GM12878 (cell line): ENCODE measurements at regions not wholly inside any gene's neighbourhood (a gene's known extent, or its start where the extent isn't known, plus 50 kb on each side); places are given as distances from the start of the nearest gene placed in this dataset.
"Not testable (repeated sequence)": the region's sequence is repeated elsewhere in the genome, so short reads cannot be mapped to it uniquely, and the experiment has no call there.

Experiments
- ATAC-seq: fragments of 200-7000 bp; cut with Tn5 transposase; 3 replicates; pipeline ENCODE4 v1.9.1; 2020; ENCODE audit warnings: mild to moderate bottlenecking, moderate library complexity
- BruUV-seq: library from RNA; stranded (reverse); fragments of 400-500 nt; replicated peaks from 2 replicates; lab custom pipeline; 2021; lab: Mats Ljungman, UMichigan
- CTCF ChIA-PET: fragments of 300-600 bp; sonication (Branson Sonifier 250); formaldehyde crosslinking; extraction: SDS; loops from one replicate; lab custom pipeline; 2021; ENCODE audit warnings: inconsistent platforms; lab: Yijun Ruan, JAX
- POLR2A ChIA-PET: fragments of 350-600 bp; formaldehyde crosslinking; extraction: SDS; loops from one replicate; lab custom pipeline; 2021; ENCODE audit warnings: inconsistent platforms; lab: Charles Lee
- RAD21 ChIA-PET: fragments of 300-600 bp; sonication (Branson Sonifier 250); formaldehyde crosslinking; loops from one replicate; lab custom pipeline; 2023; ENCODE audit warnings: antibody characterized with exemption; ENCODE audit not compliant: unreplicated experiment; lab: Charles Lee
- SMC1A ChIA-PET: fragments of 300-600 bp; sonication (Branson Sonifier 250); formaldehyde crosslinking; loops from one replicate; lab custom pipeline; 2023; ENCODE audit not compliant: unreplicated experiment, uncharacterized antibody; lab: Charles Lee
- DNase-seq: peaks from one replicate; pipeline ENCODE4 v3.0.0-alpha.2; 2011; ENCODE audit warnings: low read depth, low spot score
- FAIRE-seq: peaks from 3 replicates; lab custom pipeline; 2011; peaks lifted over from hg19 to GRCh38; lab: Jason Lieb, UNC
- H2AFZ ChIP-seq: 2 replicates; pipeline ENCODE4 v1.6.0; 2011; ENCODE audit warnings: low read depth, low read length, control low read depth; ENCODE audit not compliant: control insufficient read depth
- H3K27ac ChIP-seq: 2 replicates; pipeline ENCODE4 v1.5.1; 2011; ENCODE audit warnings: control low read depth; ENCODE audit not compliant: control insufficient read depth, insufficient read depth
- H3K27me3 ChIP-seq, 2 experiments: replicated peaks in 1 of 2; 2 replicates each; pipeline versions ENCODE4 v1.6.0 to v1.6.1; 2011; ENCODE audit warnings: low read length in 1 of 2; ENCODE audit not compliant: control insufficient read depth in 2 of 2, insufficient read depth in 2 of 2
- H3K36me3 ChIP-seq, 2 experiments: 2 replicates each; pipeline ENCODE4 v1.5.1; 2011; ENCODE audit warnings: low read length in 1 of 2; ENCODE audit not compliant: control insufficient read depth in 2 of 2, insufficient read depth in 2 of 2
- H3K4me1 ChIP-seq: 2 replicates; pipeline ENCODE4 v1.6.1; 2011; ENCODE audit warnings: mild to moderate bottlenecking, low read length, moderate library complexity, mixed read lengths; ENCODE audit not compliant: control insufficient read depth, insufficient read depth
- H3K4me2 ChIP-seq: 2 replicates; pipeline ENCODE4 v1.6.0; 2011; ENCODE audit warnings: control low read depth; ENCODE audit not compliant: control insufficient read depth, insufficient read depth
- H3K4me3 ChIP-seq: fragments of 200-600 bp; sonication (generic); 2 replicates; pipeline ENCODE4 v1.5.1; 2016
- H3K79me2 ChIP-seq: 2 replicates; pipeline ENCODE4 v1.6.0; 2011; ENCODE audit warnings: low read length; ENCODE audit not compliant: control insufficient read depth, insufficient read depth
- H3K9ac ChIP-seq: 2 replicates; pipeline ENCODE4 v1.8.0; 2011; ENCODE audit warnings: low read length, control low read depth, mixed read lengths; ENCODE audit not compliant: control insufficient read depth, insufficient read depth
- H3K9me3 ChIP-seq: replicated peaks from 3 replicates; pipeline ENCODE4 v1.5.1; 2011; ENCODE audit warnings: mild to moderate bottlenecking, low read length; ENCODE audit not compliant: control insufficient read depth, insufficient read depth
- H4K20me1 ChIP-seq: 2 replicates; pipeline ENCODE4 v1.6.0; 2011; ENCODE audit not compliant: control insufficient read depth, insufficient read depth
- WGBS: methylation state at CpG from one replicate; pipeline ENCODE4 v1.1.6; 2016; ENCODE audit warnings: low lambda C conversion rate; ENCODE audit not compliant: insufficient replicate concordance, insufficient coverage; ENCODE audit errors: missing lambda C conversion rate; 5-methylcytosine and 5-hydroxymethylcytosine counted together
- in situ Hi-C: fragments of 300-500 bp; cut with MboI; formaldehyde crosslinking; loops from 9 replicates; pipeline ENCODE4 v1.14.3; 2018; ENCODE audit warnings: mixed read lengths
- intact Hi-C: fragments of 100-400 bp; cut with micrococcal nuclease; formaldehyde crosslinking; loops from one replicate; pipeline ENCODE4 v1.14.2; 2022; ENCODE audit not compliant: unreplicated experiment

- no CpG with 5 or more reads among the region's 1 CpG for WGBS
- H3K4me1 ChIP-seq, RAD21 ChIA-PET, H3K36me3 ChIP-seq, SMC1A ChIA-PET, H3K27me3 ChIP-seq, FAIRE-seq, H2AFZ ChIP-seq, CTCF ChIA-PET, H3K79me2 ChIP-seq, POLR2A ChIA-PET, DNase-seq, H3K27ac ChIP-seq, in situ Hi-C loops, H3K4me2 ChIP-seq, H3K9me3 ChIP-seq, ATAC-seq, H4K20me1 ChIP-seq, H3K4me3 ChIP-seq, H3K9ac ChIP-seq, BruUV-seq, intact Hi-C loops: not testable (repeated sequence)
These were observed 129.7 kb downstream of the POTEG start for GRCh38 chr14:19304442-19304841.

DNA sequence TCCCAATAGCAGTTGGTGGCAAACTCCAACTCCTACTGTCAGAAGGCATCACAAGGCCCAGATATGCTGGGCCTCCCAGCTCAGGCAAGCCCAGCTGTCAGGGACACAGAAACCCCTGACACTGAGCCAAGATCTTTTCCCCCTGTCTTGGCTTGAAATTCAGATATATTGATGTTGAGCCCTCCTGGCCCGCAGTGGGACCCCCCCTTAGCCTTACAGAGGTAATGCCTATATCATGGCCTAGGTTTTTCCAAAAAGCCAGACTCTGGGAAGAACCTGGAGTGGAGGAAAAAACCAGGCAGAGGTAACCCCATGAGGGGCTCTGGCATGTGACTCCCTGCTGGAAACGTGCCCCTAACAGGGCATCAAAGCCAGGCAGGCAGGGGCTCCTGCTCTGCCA is 129.2 kb downstream of the POTEG start:
- in situ Hi-C loops, CTCF ChIA-PET, SMC1A ChIA-PET, FAIRE-seq, H2AFZ ChIP-seq, H3K4me3 ChIP-seq, H3K27me3 ChIP-seq, H3K4me2 ChIP-seq, H3K36me3 ChIP-seq, H3K9ac ChIP-seq, intact Hi-C loops, H3K9me3 ChIP-seq, H3K79me2 ChIP-seq, ATAC-seq, DNase-seq, H4K20me1 ChIP-seq, H3K4me1 ChIP-seq, RAD21 ChIA-PET, H3K27ac ChIP-seq, BruUV-seq, POLR2A ChIA-PET: not testable (repeated sequence)
- WGBS, result 7% methylated on average over 1 of the region's 2 CpGs

- H3K36me3 ChIP-seq, POLR2A ChIA-PET, ATAC-seq, in situ Hi-C loops, DNase-seq, H3K4me2 ChIP-seq, CTCF ChIA-PET, H4K20me1 ChIP-seq, RAD21 ChIA-PET, H3K4me1 ChIP-seq, H3K79me2 ChIP-seq, H3K9ac ChIP-seq, H3K4me3 ChIP-seq, H3K27ac ChIP-seq, SMC1A ChIA-PET, H3K9me3 ChIP-seq, BruUV-seq, intact Hi-C loops, FAIRE-seq, H2AFZ ChIP-seq, H3K27me3 ChIP-seq: not testable (repeated sequence)
- WGBS, result no CpG with 5 or more reads among the region's 3 CpGs
These were observed 128.4 kb downstream of the POTEG start for GRCh38 chr14:19305776-19306175.

DNA sequence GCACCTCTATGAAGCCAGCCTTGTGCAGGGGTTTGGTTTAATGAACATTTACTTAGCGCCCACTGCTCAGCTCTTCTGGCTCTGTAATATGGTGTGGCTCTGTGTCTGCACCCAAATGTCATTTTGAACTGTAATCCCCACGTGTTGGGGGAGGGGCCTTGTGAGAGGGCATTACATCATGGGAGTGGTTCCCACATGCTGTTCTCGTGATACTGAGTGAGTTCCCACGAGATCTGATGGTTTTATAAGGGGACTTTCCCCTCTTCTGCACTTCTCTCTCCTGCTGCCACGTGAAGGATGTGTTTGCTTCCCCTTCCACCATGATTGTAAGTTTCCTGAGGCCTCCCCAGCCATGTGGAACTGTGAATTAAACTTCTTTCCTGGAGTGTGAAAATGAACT is 127.7 kb downstream of the POTEG start:
- BruUV-seq, H3K4me1 ChIP-seq, H3K79me2 ChIP-seq, H3K4me3 ChIP-seq, H3K36me3 ChIP-seq, H4K20me1 ChIP-seq, H3K27ac ChIP-seq, H3K27me3 ChIP-seq, POLR2A ChIA-PET, SMC1A ChIA-PET, H3K9me3 ChIP-seq, RAD21 ChIA-PET, H3K4me2 ChIP-seq, in situ Hi-C loops, intact Hi-C loops, CTCF ChIA-PET, DNase-seq, H3K9ac ChIP-seq, H2AFZ ChIP-seq, ATAC-seq, FAIRE-seq: not testable (repeated sequence)
- no CpG with 5 or more reads among the region's 5 CpGs for WGBS
